SU-DHL-6 (cell line): ENCODE measurements at regions not wholly inside any gene's neighbourhood (a gene's known extent, or its start where the extent isn't known, plus 50 kb on each side); places are given as distances from the start of the nearest gene placed in this dataset.

ENCODE experiments used
- EZH2phosphoT487 ChIP-seq: fragments of 200-600 bp; sonication (generic), shearing (Covaris generic); conservative IDR thresholded peaks from 2 replicates; pipeline ENCODE4 v1.6.1; 2018; ENCODE audit warnings: mild to moderate bottlenecking, antibody characterized with exemption, low read length, moderate library complexity, mixed read lengths
- TF ChIP-seq, protein P1 (sequence below): fragments of 200-600 bp; sonication (generic); IDR thresholded peaks from one replicate; pipeline ENCODE4 v1.5.1; 2017; ENCODE audit warnings: antibody characterized with exemption, mild to moderate bottlenecking, low read length, moderate library complexity; ENCODE audit not compliant: insufficient read depth, poor library complexity, severe bottlenecking

DNA sequence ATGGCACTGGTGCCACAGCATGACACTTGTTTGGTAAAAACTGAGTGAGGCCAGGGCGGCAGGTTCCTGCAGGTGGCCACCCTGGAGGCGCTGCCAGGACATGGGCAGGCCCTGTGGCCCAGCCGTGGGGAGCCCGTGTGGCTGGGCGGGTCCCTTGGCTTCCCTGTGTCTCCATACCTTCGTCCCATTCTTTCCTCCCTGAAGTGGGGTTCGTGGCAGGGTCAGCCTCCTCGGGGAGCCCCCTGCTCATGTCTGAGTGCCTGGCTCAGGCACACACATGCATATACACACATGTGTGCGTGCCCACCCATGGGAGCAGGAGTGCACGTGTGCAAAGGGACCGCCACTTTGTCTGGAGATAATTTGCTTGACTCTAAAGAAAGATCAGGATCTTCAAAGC, 86.5 kb upstream of the HDAC4 start:
- TF ChIP-seq, protein P1, sequence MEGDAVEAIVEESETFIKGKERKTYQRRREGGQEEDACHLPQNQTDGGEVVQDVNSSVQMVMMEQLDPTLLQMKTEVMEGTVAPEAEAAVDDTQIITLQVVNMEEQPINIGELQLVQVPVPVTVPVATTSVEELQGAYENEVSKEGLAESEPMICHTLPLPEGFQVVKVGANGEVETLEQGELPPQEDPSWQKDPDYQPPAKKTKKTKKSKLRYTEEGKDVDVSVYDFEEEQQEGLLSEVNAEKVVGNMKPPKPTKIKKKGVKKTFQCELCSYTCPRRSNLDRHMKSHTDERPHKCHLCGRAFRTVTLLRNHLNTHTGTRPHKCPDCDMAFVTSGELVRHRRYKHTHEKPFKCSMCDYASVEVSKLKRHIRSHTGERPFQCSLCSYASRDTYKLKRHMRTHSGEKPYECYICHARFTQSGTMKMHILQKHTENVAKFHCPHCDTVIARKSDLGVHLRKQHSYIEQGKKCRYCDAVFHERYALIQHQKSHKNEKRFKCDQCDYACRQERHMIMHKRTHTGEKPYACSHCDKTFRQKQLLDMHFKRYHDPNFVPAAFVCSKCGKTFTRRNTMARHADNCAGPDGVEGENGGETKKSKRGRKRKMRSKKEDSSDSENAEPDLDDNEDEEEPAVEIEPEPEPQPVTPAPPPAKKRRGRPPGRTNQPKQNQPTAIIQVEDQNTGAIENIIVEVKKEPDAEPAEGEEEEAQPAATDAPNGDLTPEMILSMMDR: no peak
- no peak for TF ChIP-seq EZH2phosphoT487
